Caki2 (cell line): ENCODE measurements at regions not wholly inside any gene's neighbourhood (a gene's known extent, or its start where the extent isn't known, plus 50 kb on each side); places are given as distances from the start of the nearest gene placed in this dataset.
A peak's percentile ranks its signal among the peaks of the same experiment; 100 is the strongest.

Experiments
- DNase-seq: peaks from one replicate; pipeline ENCODE4 v3.0.0-alpha.2; 2015; ENCODE audit warnings: low read depth
- in situ Hi-C: cut with HindIII; loops from 2 replicates; pipeline ENCODE4 v1.10.0; 2016; ENCODE audit warnings: low sequenced_read_pairs, low pct_unique_long_range_greater_than_20kb, mixed read lengths

- in situ Hi-C loops: no loop called here
- DNase-seq: no peak
Observed at GRCh38 chr14:106843386-106843785, 1317.0 kb downstream of the TMEM121 start.

DNA sequence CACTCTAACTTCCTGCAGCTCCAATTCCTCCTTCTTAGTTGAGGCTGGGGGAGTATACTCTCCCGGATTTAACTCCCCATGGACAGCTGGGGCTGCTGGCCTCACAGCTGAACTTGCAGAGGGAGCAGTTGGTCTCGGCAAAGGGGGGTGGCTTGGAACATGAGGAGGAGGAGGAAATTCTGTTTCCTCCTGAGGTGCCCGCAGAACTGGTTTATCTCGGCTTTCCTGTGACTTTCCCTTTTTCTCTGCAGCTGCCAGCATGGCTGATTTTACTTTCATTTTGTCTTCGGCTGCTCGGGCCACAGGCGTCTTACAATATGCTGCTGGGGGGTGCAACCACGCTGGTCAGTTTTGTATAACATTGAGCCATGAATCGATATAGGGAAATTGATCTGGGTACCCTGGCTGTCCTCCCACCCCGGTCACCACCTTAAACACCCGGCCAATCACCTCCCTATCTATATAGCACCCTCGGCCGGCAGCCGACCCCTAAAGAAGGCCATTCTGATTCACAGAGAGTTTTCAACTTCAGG is 1317.6 kb downstream of the TMEM121 start:
- peak; percentile 33 for DNase-seq
- in situ Hi-C loops: no loop called here

DNA sequence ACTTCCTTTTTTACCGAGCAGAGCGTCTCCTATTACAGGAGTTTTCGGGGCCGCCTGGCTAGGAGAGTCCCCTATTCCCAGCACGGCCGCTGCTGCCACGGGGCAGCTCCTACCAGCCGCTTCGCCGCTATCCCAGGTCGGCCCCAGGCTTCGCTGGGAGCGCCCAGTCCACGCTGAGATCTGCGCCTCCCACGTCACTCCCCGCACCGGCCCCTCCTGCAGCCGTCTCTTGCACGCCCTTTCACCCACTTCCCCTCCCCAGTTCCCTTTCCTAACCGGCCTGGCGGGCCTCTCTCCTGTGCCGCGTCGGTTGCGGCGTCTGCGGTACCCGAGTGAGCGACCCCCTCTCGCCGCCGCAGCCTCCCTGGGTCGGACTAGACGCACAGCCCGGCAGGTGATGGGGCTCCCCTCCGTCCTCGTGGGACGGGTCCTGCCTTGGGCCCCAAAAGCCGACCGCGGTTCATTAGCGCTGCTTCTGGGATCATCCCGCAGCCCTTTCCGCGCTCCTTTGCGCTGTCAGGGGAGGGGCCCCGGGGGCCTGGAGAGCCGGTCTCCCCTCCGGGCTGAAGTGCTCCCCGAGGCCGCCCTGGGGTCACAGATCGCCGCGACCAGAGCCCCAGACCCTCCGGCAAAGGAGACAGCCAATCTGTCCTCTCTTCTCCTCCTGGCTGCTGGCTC is 1318.4 kb downstream of the TMEM121 start:
- DNase-seq: peak; percentile 43
- in situ Hi-C loops: no loop called here

DNA sequence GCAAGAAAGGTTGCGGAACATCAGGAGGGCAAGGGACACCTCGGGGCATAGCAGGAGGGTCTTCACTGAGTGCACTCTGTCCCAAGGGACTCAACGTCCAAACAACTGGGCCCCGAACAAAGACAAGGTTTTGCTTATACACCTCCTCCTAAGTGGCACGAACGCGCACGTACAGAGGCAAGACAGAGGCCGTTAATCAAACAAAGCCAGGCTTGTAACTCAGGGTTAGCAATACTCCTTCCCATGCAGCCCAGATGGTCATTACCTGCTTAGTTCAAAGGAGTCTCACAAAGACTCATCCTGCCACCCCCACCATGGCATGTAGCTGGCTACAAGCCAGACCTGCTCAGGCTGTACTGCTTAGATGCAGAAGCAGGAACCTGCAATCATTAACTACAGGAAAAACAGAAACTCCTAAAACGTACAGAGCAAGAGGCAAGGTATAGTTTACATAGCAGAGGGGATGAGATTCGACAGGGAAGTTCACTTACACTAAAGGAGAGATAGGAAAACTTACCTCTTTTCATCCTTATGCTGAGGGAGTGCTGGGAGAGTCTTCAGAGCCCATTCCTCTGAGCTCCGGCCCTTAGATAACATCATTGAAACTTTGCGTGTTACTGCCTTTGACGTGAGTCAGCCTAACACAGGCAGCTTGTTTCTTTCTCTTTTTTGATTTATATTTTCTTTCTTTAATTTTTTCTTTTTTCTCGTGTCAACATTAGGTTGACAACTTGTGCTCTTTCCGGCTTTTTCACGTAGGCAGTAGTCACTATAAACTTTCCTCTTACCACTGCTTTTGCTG is 1319.1 kb downstream of the TMEM121 start:
- in situ Hi-C loops: no loop called here
- peak; percentile 89 for DNase-seq

DNA sequence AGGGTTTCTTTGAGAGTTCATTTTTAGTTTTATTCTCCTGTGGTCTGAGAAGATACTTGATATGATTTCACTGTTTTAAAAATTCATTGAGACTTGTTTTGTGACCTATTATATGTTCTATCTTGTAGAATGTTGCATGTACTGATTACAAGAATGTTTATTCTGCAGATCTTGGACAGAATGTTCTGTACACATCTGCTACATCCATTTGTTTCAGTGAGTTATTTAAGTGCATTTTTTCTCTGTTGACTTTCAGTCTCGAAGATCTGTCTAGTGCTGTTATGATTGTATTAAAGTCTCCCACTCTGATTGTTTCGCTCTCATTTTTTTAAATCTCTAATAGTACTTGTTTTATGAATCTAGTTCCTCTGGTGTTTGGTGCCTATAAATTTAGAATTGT is 1319.8 kb downstream of the TMEM121 start:
- DNase-seq: no peak
- in situ Hi-C loops: no loop called here

DNA sequence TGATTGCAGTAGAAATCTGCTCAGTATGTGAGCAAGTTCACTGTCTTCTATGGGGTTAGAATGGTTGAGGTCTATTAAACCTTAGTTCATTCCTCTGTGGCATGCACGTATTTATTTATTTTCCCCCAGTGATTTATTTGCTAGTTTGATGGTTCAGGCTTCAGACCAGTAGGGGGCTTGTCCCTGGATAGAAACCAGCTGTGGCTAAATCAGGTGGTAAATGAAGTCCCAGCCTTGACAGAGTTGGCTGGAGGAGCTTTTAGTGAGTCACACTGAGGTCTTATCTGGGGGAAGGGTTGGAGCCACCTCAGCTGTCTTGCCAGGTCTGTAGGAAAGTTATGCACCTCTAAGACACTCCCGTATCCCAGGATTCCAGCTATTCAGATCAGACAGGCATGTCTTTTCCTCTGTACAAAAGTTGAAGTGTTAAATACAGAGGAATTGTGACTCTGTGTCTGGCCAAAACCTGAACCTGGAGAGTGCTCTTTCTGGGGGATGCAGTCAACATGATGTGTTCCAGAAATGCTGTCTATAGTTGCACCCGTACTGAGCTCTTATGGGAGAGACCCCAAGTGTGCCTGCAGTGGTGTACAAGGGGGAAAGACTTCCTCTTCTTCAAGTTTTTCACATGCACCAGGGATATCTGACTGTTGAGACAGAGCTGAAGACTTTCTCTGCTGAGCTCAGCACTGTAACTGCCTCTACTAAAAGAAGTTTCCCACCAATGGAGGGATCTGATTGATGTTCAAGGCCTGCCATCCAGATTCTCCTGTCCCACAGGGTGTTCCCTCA is 1322.1 kb downstream of the TMEM121 start:
- peak; percentile 89 for DNase-seq
- in situ Hi-C loops: no loop called here

DNA sequence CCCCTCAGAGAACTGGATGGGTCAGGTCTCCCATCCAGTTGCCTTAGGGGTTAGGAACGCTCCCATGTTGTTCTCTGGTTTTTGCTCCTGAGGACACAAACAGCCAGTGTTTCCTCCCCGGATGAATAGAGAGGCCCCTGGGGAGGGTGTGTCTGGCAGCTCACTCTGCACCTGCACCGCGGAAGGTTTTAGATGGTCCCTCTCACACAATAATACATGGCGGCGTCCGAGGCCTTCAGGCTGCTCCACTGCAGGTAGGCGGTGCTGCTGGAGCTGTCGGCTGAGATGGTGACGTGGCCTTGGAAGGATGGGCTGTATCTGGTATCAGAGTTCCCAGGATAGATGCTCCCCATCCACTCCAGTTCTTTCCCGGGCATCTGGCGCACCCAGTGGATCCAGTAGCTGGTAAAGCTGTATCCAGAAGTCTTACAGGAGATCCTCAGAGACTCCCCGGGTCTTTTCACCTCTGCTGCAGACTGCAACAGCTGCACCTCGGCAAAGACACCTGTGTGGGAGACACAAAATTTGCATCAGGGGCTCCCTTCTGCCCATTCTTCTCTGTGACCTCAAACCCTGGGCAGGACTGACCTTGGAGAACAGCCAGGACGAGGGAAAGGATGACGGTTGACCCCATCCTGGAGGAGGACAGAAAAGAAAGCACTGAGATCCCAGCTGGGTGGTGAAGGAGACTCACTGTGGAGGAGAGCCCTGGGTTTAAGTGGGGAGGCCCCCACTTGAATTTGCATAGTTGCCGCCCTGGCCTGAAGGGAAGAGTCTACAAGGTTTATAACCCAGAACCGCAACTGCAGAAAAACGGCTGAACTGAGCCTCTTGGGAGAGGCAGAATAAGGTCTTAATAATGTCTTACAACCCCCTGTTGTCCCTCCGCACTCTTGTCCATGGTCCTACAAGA is 1324.8 kb downstream of the TMEM121 start:
- in situ Hi-C loops: no loop called here
- no peak for DNase-seq

DNA sequence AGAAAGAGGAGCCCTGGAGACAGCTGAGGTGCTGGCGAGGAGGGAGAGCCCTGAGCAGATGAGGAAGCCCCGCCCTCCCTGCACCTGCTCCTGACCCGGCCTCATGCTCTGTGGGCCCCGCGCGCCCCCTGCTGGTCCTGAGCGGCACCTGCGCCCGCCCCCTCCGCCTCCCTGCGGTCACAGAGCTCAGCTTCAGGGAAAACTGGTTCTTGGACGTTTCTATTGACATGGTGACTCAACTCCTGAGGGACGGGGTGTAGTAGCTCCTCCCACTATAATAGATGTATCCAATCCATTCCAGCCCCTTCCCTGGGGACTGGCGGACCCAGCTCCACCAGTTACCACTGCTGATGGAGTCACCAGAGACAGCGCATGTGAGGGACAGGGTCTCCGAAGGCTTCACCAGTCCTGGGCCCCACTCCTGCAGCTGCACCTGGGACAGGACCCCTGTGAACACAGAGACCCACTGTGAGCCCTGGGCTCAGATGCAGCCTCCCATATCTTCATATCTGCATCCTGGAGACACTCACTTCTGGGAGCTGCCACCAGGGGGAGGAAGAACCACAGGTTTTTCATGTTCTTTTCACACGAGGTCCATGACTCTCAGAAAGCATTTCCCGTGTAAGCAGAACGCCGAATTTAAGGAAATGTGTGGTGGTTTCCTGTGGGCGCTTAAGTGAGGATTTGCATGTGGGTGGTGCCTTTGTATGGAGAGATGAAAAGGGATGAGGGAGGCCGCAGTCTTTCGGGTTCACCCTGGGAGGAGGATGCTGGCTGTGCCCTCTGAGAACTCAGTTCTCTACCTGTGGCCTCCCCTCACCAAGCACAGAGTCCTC is 1346.4 kb downstream of the TMEM121 start:
- peak; percentile 93 for DNase-seq
- in situ Hi-C loops: no loop called here

- DNase-seq: no peak
- in situ Hi-C loops: no loop called here
Observed at GRCh38 chr14:106874350-106874749, 1348.0 kb downstream of the TMEM121 start.

DNA sequence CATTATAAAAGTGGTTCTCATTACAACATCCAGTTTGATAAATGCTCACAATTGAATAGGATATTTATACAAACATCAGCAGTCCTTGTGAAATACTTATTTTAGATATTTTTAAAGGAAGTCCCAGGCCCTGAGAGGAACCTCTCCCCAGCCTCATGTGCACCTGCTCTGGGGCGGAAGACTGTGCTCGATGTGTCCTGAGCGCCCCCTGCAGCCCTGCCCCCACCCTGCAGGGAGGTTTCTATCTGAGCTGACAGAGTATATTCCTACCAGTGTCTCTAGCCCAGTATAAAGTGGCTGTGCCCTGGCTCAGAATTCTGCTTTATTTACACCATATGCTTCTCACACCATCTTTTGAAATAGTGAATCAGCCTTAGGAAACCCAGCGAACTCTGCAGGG is 1349.1 kb downstream of the TMEM121 start:
- no peak for DNase-seq
- in situ Hi-C loops: no loop called here

- no peak for DNase-seq
- in situ Hi-C loops: no loop called here
Observed at GRCh38 chr14:106876711-106877110, 1350.3 kb downstream of the TMEM121 start.

GRCh38 chr14:106877517-106877916 is 1351.1 kb downstream of the TMEM121 start:
- DNase-seq: peak; percentile 42
- in situ Hi-C loops: no loop called here

DNA sequence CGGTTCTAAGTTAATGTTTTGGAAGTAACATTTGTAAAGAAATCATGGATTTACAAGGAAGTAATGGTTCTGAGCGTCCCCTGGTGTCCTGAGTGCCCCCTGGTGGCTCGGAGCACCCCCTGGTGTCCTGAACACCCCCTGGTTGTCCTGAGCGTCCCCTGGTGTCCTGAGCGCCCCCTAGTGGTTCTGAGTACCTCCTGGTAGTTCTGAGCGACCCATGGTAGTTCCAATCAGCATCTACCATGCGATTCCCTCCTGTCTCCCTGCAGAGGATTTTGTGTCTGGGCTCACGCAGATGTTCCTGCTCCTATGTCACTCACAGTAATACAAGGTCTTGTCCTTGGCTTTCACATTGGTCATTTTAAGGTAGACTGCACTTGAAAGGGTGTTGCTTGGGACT is 1352.9 kb downstream of the TMEM121 start:
- no peak for DNase-seq
- in situ Hi-C loops: no loop called here

- in situ Hi-C loops: no loop called here
- DNase-seq: peak; percentile 40
Observed at GRCh38 chr14:106883218-106883692, 1356.9 kb downstream of the TMEM121 start.
